HCT116 (cell line): ENCODE measurements at regions not wholly inside any gene's neighbourhood (a gene's known extent, or its start where the extent isn't known, plus 50 kb on each side); places are given as distances from the start of the nearest gene placed in this dataset.

Experiments
- ATAC-seq: fragments of 200-7000 bp; cut with Tn5 transposase; 2 replicates; pipeline ENCODE4 v1.9.1; 2020; ENCODE audit warnings: mild to moderate bottlenecking, moderate library complexity
- BruUV-seq: library from RNA; stranded (reverse); fragments of 400-500 nt; replicated peaks from 2 replicates; lab custom pipeline; 2021; lab: Mats Ljungman, UMichigan
- CTCF ChIA-PET: fragments of 300-600 bp; sonication (Branson Sonifier 250); formaldehyde crosslinking; loops from one replicate; lab custom pipeline; 2021; ENCODE audit warnings: antibody characterized with exemption; lab: Charles Lee
- POLR2A ChIA-PET: fragments of 300-600, 350-600 bp; sonication (Branson Sonifier 250); formaldehyde crosslinking; loops from one replicate; lab custom pipeline; 2021; ENCODE audit warnings: antibody characterized with exemption; lab: Charles Lee
- RAD21 ChIA-PET, 2 experiments: fragments of 300-600 bp; sonication (Branson Sonifier 250); formaldehyde crosslinking; loops; one replicate each; lab custom pipeline; 2023; ENCODE audit warnings: low total read pairs in 2 of 2; ENCODE audit not compliant: uncharacterized antibody in 2 of 2, unreplicated experiment in 2 of 2, low non-redundant PET in 1 of 2; lab: Charles Lee
- DNase-seq: peaks from one replicate; pipeline ENCODE4 v3.0.0-alpha.2; 2010; ENCODE audit warnings: low read depth, low spot score
- H2AFZ ChIP-seq: fragments of 200-600 bp; shearing (Covaris generic), sonication (generic); 2 replicates; pipeline ENCODE4 v1.6.1; 2017; ENCODE audit warnings: low read depth, mixed run types, mixed read lengths, antibody characterized with exemption, low read length; ENCODE audit not compliant: poor library complexity, severe bottlenecking
- H3K27ac ChIP-seq: 2 replicates; pipeline ENCODE4 v1.5.1; 2012; ENCODE audit warnings: low read depth, low read length
- H3K27me3 ChIP-seq: fragments of 200-600 bp; sonication (generic); 2 replicates; pipeline ENCODE4 v1.6.1; 2016; ENCODE audit warnings: mixed run types, low read length, mixed read lengths; ENCODE audit not compliant: insufficient read depth
- H3K36me3 ChIP-seq, 2 experiments: fragments of 200-500 bp in 1 of 2; fragments of 200-600 bp in 1 of 2; sonication (Bioruptor generic) in 1 of 2; sonication (generic) in 1 of 2; 2 replicates each; pipeline versions ENCODE4 v1.5.1 to v1.6.1; 2014 to 2016; ENCODE audit warnings: low read length in 2 of 2, inconsistent platforms in 1 of 2, mixed read lengths in 1 of 2, mixed run types in 1 of 2; ENCODE audit not compliant: insufficient read depth in 2 of 2, control insufficient read depth in 1 of 2
- H3K4me1 ChIP-seq, 2 experiments: fragments of 200-600 bp in 1 of 2; sonication (generic) in 1 of 2; 2 replicates each; pipeline versions ENCODE4 v1.5.1 to v1.6.1; 2012 to 2017; ENCODE audit warnings: low read length in 2 of 2, inconsistent platforms in 1 of 2, mild to moderate bottlenecking in 1 of 2, mixed read lengths in 1 of 2, mixed run types in 1 of 2, moderate library complexity in 1 of 2; ENCODE audit not compliant: insufficient read depth in 2 of 2, control insufficient read depth in 1 of 2
- H3K4me2 ChIP-seq: fragments of 200-600 bp; sonication (generic); 2 replicates; pipeline ENCODE4 v1.6.1; 2017; ENCODE audit warnings: mixed run types, low read length, mixed read lengths
- H3K4me3 ChIP-seq, 2 experiments: fragments of 200-600 bp in 1 of 2; sonication (generic) in 1 of 2; replicated peaks in 1 of 2; 2 replicates each; pipeline ENCODE4 v1.5.1; 2011 to 2016; ENCODE audit warnings: low read length in 2 of 2, control low read depth in 1 of 2, low read depth in 1 of 2, mild to moderate bottlenecking in 1 of 2, mixed read lengths in 1 of 2, mixed run types in 1 of 2
- H3K79me2 ChIP-seq: fragments of 200-600 bp; sonication (generic); 2 replicates; pipeline ENCODE4 v1.6.1; 2017; ENCODE audit warnings: mild to moderate bottlenecking, mixed run types, low read length, moderate library complexity, mixed read lengths; ENCODE audit not compliant: insufficient read depth
- H3K9ac ChIP-seq: fragments of 200-600 bp; sonication (generic); 2 replicates; pipeline ENCODE4 v1.6.1; 2016; ENCODE audit warnings: low read length, mixed read lengths
- H3K9me2 ChIP-seq: fragments of 200-600 bp; sonication (generic), shearing (Covaris generic); 2 replicates; pipeline ENCODE4 v1.6.1; 2017; ENCODE audit warnings: mixed run types, mild to moderate bottlenecking, moderate library complexity; ENCODE audit not compliant: insufficient read depth
- H3K9me3 ChIP-seq, 2 experiments: fragments of 200-500 bp in 1 of 2; fragments of 200-600 bp in 1 of 2; sonication (Bioruptor generic) in 1 of 2; sonication (generic) in 1 of 2; 2 replicates each; pipeline ENCODE4 v1.6.1; 2014 to 2017; ENCODE audit warnings: low read length in 2 of 2, mixed read lengths in 2 of 2, inconsistent platforms in 1 of 2, low read depth in 1 of 2, mild to moderate bottlenecking in 1 of 2, mixed run types in 1 of 2, moderate library complexity in 1 of 2; ENCODE audit not compliant: control insufficient read depth in 1 of 2, insufficient read depth in 1 of 2
- H4K20me1 ChIP-seq: fragments of 200-600 bp; sonication (generic), shearing (Covaris generic); 2 replicates; pipeline ENCODE4 v1.6.1; 2017; ENCODE audit warnings: mixed run types, mild to moderate bottlenecking, moderate library complexity; ENCODE audit not compliant: insufficient read depth
- CBX3 ChIP-seq: IDR thresholded peaks from 2 replicates; pipeline ENCODE4 v1.6.1; 2012; ENCODE audit warnings: low read depth
- CEBPB ChIP-seq: IDR thresholded peaks from 2 replicates; pipeline ENCODE4 v1.6.1; 2012; ENCODE audit warnings: low read depth
- EGR1 ChIP-seq: IDR thresholded peaks from 2 replicates; pipeline ENCODE4 v1.6.1; 2012; ENCODE audit warnings: low read depth
- ELF1 ChIP-seq: IDR thresholded peaks from 2 replicates; pipeline ENCODE4 v1.6.1; 2012; ENCODE audit warnings: low read depth, borderline replicate concordance
- EZH2phosphoT487 ChIP-seq: fragments of 200-600 bp; IDR thresholded peaks from 2 replicates; pipeline ENCODE4 v1.6.1; 2018; ENCODE audit warnings: antibody characterized with exemption, borderline replicate concordance
- JUND ChIP-seq: IDR thresholded peaks from 2 replicates; pipeline ENCODE4 v1.6.1; 2012
- POLR2A ChIP-seq: IDR thresholded peaks from 2 replicates; pipeline ENCODE4 v1.7.0; 2011; ENCODE audit warnings: borderline replicate concordance; ENCODE audit not compliant: insufficient read depth, insufficient read length; ENCODE audit errors: extremely low read depth
- RAD21 ChIP-seq: IDR thresholded peaks from 2 replicates; pipeline ENCODE4 v1.6.1; 2012; ENCODE audit warnings: low read depth, mild to moderate bottlenecking
- SIN3A ChIP-seq: IDR thresholded peaks from 2 replicates; pipeline ENCODE4 v1.6.1; 2012; ENCODE audit warnings: low read depth
- SP1 ChIP-seq: IDR thresholded peaks from 2 replicates; pipeline ENCODE4 v1.6.1; 2012; ENCODE audit warnings: low read depth
- SRF ChIP-seq: IDR thresholded peaks from 2 replicates; pipeline ENCODE4 v1.6.1; 2012; ENCODE audit warnings: low read depth
- TCF7L2 ChIP-seq: IDR thresholded peaks from 2 replicates; pipeline ENCODE4 v1.7.0; 2011; ENCODE audit warnings: borderline replicate concordance, inconsistent platforms; ENCODE audit not compliant: insufficient read depth, insufficient read length; ENCODE audit errors: extremely low read depth
- ZFX ChIP-seq: fragments of 450-650 bp; IDR thresholded peaks from 2 replicates; pipeline ENCODE4 v1.6.1; 2017
- ZNF274 ChIP-seq: fragments of 200-500 bp; sonication (Bioruptor generic); IDR thresholded peaks from 2 replicates; pipeline ENCODE4 v1.6.1; 2014; ENCODE audit warnings: mild to moderate bottlenecking, low read depth, low read length, inconsistent platforms
- intact Hi-C: fragments of 100-400 bp; cut with micrococcal nuclease; formaldehyde crosslinking; loops from 2 replicates; pipeline ENCODE4 v1.10.0; 2022
- TF ChIP-seq, protein P1 (sequence below), 3 experiments: fragments of 200-600 bp in 1 of 3; sonication (generic) in 1 of 3; IDR thresholded peaks in 2 of 3; conservative IDR thresholded peaks in 1 of 3; 2 replicates each; pipeline ENCODE4 v1.5.1; 2012 to 2017; ENCODE audit warnings: low read depth in 2 of 3, low read length in 2 of 3, antibody characterized with exemption in 1 of 3, borderline replicate concordance in 1 of 3, control low read depth in 1 of 3, mild to moderate bottlenecking in 1 of 3, mixed read lengths in 1 of 3, mixed run types in 1 of 3, moderate library complexity in 1 of 3; ENCODE audit not compliant: insufficient read depth in 1 of 3
- TF ChIP-seq, protein P2 (sequence below): IDR thresholded peaks from 2 replicates; pipeline ENCODE4 v1.6.1; 2012
- TF ChIP-seq, protein P3 (sequence below): IDR thresholded peaks from 2 replicates; pipeline ENCODE4 v1.6.1; 2011; ENCODE audit warnings: mild to moderate bottlenecking, low read length, moderate library complexity; ENCODE audit not compliant: insufficient replicate concordance; ENCODE audit errors: extremely low read depth

DNA sequence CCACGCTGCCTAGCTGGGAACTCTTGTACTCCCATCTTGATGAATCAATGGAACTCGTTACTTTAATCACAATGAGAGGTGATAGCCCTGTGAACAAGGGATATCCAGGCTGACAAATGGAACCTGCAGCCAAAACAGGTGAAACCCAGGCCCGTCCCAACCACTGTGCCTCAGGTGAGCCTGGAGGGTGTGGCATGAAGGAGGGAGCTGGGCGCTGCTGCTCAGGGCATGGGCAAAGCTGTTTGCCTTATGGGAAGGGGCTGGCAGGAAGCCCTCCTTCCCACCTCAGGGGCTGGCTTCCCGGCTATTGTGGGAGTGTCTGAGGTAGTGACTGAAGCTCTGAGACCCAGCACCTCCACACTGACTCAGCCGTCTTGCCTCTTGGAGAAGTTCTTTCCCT lies 209.4 kb upstream of the ATP6AP2 start:
- intact Hi-C loops, result no loop called here
- no peak for TF ChIP-seq JUND
- no peak for TF ChIP-seq SIN3A
- TF ChIP-seq EZH2phosphoT487, result no peak
- TF ChIP-seq POLR2A, result no peak
- TF ChIP-seq, all 23 proteins: peak for 0
- H3K79me2 ChIP-seq, result no peaks in the 10 kb centered on the region
- H3K36me3 ChIP-seq, result no peaks in the 10 kb centered on the region
- CTCF ChIA-PET, result no interaction called here
- ATAC-seq (no peak), DNase-seq (no peak)
- no peaks in the 10 kb centered on the region for H3K9me2 ChIP-seq
- no peaks in the 10 kb centered on the region for H3K9me3 ChIP-seq
- no peak overlapping the region for H3K4me3 ChIP-seq
- no peaks in the 10 kb centered on the region for H4K20me1 ChIP-seq
- POLR2A ChIA-PET, result no interaction called here
- no peaks in the 10 kb centered on the region for H3K27me3 ChIP-seq
- no TSS peak for BruUV-seq
- RAD21 ChIA-PET, result no interaction called here
- H3K9ac ChIP-seq, result no peak overlapping the region
- no peak overlapping the region for H3K27ac ChIP-seq
- no peak overlapping the region for H3K4me2 ChIP-seq
- no peak overlapping the region for H2AFZ ChIP-seq
- H3K4me1 ChIP-seq, result no peaks in the 10 kb centered on the region

DNA sequence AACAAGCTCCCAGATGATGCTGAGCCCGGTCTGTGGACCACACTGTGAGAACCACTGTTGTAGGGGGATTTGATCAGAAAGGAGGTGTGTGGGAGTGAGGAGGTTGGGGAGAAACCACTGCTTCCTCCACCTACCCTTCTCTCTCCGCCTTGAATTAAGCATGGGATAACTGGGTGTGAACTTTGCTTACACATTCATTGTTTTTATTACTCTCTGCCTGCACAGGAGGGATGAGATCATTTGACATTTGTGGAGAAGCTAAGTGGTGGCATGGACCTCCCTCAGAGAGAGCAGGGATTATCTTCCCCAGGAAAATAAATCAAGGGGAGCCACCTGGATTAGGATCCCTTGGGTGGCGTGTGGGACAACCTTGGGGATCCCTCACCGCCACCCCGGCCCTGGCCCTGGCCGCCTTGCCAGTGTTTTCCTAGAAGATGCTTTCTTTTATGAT lies 212.1 kb upstream of the ATP6AP2 start:
- Histone ChIP-seq H3K36me3 (no peaks in the 10 kb centered on the region), H3K4me2 (no peak overlapping the region), H4K20me1 (no peaks in the 10 kb centered on the region), H3K9me2 (no peaks in the 10 kb centered on the region), H2AFZ (no peak overlapping the region), H3K9ac (no peak overlapping the region), H3K79me2 (no peaks in the 10 kb centered on the region), H3K4me3 (no peak overlapping the region), H3K9me3 (no peaks in the 10 kb centered on the region), H3K27me3 (no peaks in the 10 kb centered on the region), H3K4me1 (no peaks in the 10 kb centered on the region), H3K27ac (no peak overlapping the region)
- POLR2A ChIA-PET, result no interaction called here
- BruUV-seq, result no TSS peak
- CTCF ChIA-PET, result no interaction called here
- ATAC-seq, result no peak
- TF ChIP-seq SIN3A, result no peak
- no peak for TF ChIP-seq SRF
- no peak for TF ChIP-seq RAD21
- TF ChIP-seq EGR1, result no peak
- TF ChIP-seq POLR2A, result no peak
- no peak for TF ChIP-seq SP1
- no peak for TF ChIP-seq TCF7L2
- TF ChIP-seq, protein P1, sequence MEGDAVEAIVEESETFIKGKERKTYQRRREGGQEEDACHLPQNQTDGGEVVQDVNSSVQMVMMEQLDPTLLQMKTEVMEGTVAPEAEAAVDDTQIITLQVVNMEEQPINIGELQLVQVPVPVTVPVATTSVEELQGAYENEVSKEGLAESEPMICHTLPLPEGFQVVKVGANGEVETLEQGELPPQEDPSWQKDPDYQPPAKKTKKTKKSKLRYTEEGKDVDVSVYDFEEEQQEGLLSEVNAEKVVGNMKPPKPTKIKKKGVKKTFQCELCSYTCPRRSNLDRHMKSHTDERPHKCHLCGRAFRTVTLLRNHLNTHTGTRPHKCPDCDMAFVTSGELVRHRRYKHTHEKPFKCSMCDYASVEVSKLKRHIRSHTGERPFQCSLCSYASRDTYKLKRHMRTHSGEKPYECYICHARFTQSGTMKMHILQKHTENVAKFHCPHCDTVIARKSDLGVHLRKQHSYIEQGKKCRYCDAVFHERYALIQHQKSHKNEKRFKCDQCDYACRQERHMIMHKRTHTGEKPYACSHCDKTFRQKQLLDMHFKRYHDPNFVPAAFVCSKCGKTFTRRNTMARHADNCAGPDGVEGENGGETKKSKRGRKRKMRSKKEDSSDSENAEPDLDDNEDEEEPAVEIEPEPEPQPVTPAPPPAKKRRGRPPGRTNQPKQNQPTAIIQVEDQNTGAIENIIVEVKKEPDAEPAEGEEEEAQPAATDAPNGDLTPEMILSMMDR (IDR thresholded peaks at IDR 0.05 in 2 of 3, conservative IDR thresholded peaks at IDR 0.05 in 1 of 3; ENCODE audit: borderline replicate concordance in 1 of 3, insufficient read depth in 1 of 3, low read depth in 2 of 3, low read length in 2 of 3), result no peak
- no peak for TF ChIP-seq ZNF274
- TF ChIP-seq JUND, result no peak
- TF ChIP-seq EZH2phosphoT487, result no peak
- TF ChIP-seq, protein P2, sequence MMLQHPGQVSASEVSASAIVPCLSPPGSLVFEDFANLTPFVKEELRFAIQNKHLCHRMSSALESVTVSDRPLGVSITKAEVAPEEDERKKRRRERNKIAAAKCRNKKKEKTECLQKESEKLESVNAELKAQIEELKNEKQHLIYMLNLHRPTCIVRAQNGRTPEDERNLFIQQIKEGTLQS, result no peak
- no peak for TF ChIP-seq CBX3
- TF ChIP-seq, protein P3, sequence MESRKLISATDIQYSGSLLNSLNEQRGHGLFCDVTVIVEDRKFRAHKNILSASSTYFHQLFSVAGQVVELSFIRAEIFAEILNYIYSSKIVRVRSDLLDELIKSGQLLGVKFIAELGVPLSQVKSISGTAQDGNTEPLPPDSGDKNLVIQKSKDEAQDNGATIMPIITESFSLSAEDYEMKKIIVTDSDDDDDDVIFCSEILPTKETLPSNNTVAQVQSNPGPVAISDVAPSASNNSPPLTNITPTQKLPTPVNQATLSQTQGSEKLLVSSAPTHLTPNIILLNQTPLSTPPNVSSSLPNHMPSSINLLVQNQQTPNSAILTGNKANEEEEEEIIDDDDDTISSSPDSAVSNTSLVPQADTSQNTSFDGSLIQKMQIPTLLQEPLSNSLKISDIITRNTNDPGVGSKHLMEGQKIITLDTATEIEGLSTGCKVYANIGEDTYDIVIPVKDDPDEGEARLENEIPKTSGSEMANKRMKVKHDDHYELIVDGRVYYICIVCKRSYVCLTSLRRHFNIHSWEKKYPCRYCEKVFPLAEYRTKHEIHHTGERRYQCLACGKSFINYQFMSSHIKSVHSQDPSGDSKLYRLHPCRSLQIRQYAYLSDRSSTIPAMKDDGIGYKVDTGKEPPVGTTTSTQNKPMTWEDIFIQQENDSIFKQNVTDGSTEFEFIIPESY, result no peak
- TF ChIP-seq ELF1, result no peak
- no peak for TF ChIP-seq CEBPB
- no peak for TF ChIP-seq ZFX
- DNase-seq, result no peak
- intact Hi-C loops, result no loop called here
- RAD21 ChIA-PET, result no interaction called here
